A673 (cell line): ENCODE measurements at regions not wholly inside any gene's neighbourhood (a gene's known extent, or its start where the extent isn't known, plus 50 kb on each side); places are given as distances from the start of the nearest gene placed in this dataset.

Source experiments
- CTCF ChIP-seq: fragments of 300-800, 200-600 bp; sonication (generic); conservative IDR thresholded peaks from 2 replicates; pipeline ENCODE4 v1.5.1; 2017; ENCODE audit warnings: low read depth, mild to moderate bottlenecking, antibody characterized with exemption, low read length, moderate library complexity, mixed read lengths
- EZH2 ChIP-seq: fragments of 200-600 bp; sonication (generic); IDR thresholded peaks from 2 replicates; pipeline ENCODE4 v1.6.1; 2017; ENCODE audit warnings: borderline replicate concordance, low read depth, mild to moderate bottlenecking, mixed read lengths, antibody characterized with exemption, low read length; ENCODE audit not compliant: poor library complexity, severe bottlenecking

GRCh38 chr4:26010304-26010703, 96.3 kb downstream of the SMIM20 start:
- TF ChIP-seq CTCF (no peak), EZH2 (no peak)
